Trophoblast cell (in vitro differentiated cells and primary cell): ENCODE measurements at regions not wholly inside any gene's neighbourhood (a gene's known extent, or its start where the extent isn't known, plus 50 kb on each side); places are given as distances from the start of the nearest gene placed in this dataset.

Experiments
- DNase-seq, 2 donors: peaks; one replicate each; pipeline ENCODE4 v3.0.0-alpha.2; 2016
- H2AFZ ChIP-seq: 2 replicates; pipeline ENCODE4 v1.6.1; 2013; ENCODE audit warnings: low read length, moderate library complexity, mild to moderate bottlenecking; ENCODE audit not compliant: insufficient read depth, poor library complexity
- H2AK5ac ChIP-seq: 2 replicates; pipeline ENCODE4 v1.6.1; 2013; ENCODE audit warnings: mild to moderate bottlenecking, low read length
- H2BK120ac ChIP-seq: 2 replicates; pipeline ENCODE4 v1.6.1; 2013; ENCODE audit warnings: low read length, mild to moderate bottlenecking, moderate library complexity; ENCODE audit not compliant: insufficient read depth, poor library complexity
- H2BK12ac ChIP-seq: 2 replicates; pipeline ENCODE4 v1.6.1; 2013; ENCODE audit warnings: mild to moderate bottlenecking, low read length, moderate library complexity
- H2BK5ac ChIP-seq: 2 replicates; pipeline ENCODE4 v1.6.1; 2013; ENCODE audit warnings: low read length, low read depth, moderate library complexity, mild to moderate bottlenecking; ENCODE audit not compliant: poor library complexity
- H3K14ac ChIP-seq: 2 replicates; pipeline ENCODE4 v1.6.1; 2013; ENCODE audit warnings: mild to moderate bottlenecking, low read length
- H3K18ac ChIP-seq: 2 replicates; pipeline ENCODE4 v1.6.1; 2013; ENCODE audit warnings: mild to moderate bottlenecking, low read length
- H3K23ac ChIP-seq: 2 replicates; pipeline ENCODE4 v1.6.1; 2013; ENCODE audit warnings: low read length
- H3K27ac ChIP-seq: 2 replicates; pipeline ENCODE4 v1.5.1; 2013; ENCODE audit warnings: low read depth, mild to moderate bottlenecking, inconsistent platforms, low read length, moderate library complexity
- H3K27me3 ChIP-seq: 2 replicates; pipeline ENCODE4 v1.6.1; 2013; ENCODE audit warnings: inconsistent platforms, mild to moderate bottlenecking, low read length, moderate library complexity; ENCODE audit not compliant: insufficient read depth
- H3K36me3 ChIP-seq, 2 experiments: 1 replicate in 1 of 2; 2 replicates in 1 of 2; pipeline ENCODE4 v1.6.1; 2013; ENCODE audit warnings: low read length in 2 of 2, mild to moderate bottlenecking in 2 of 2, moderate library complexity in 1 of 2; ENCODE audit not compliant: insufficient read depth in 2 of 2, control insufficient read depth in 1 of 2
- H3K4ac ChIP-seq: 2 replicates; pipeline ENCODE4 v1.6.1; 2013; ENCODE audit warnings: low read depth, mild to moderate bottlenecking, low read length, moderate library complexity
- H3K4me1 ChIP-seq, 2 experiments: 1 replicate in 1 of 2; 2 replicates in 1 of 2; pipeline ENCODE4 v1.6.1; 2013; ENCODE audit warnings: low read length in 2 of 2, mild to moderate bottlenecking in 2 of 2, moderate library complexity in 1 of 2; ENCODE audit not compliant: insufficient read depth in 2 of 2, control insufficient read depth in 1 of 2
- H3K4me2 ChIP-seq: 2 replicates; pipeline ENCODE4 v1.6.1; 2013; ENCODE audit warnings: inconsistent platforms, mild to moderate bottlenecking, low read length, moderate library complexity
- H3K4me3 ChIP-seq: 2 replicates; pipeline ENCODE4 v1.5.1; 2013; ENCODE audit warnings: mild to moderate bottlenecking, low read depth, low read length, inconsistent platforms
- H3K79me1 ChIP-seq: one replicate; pipeline ENCODE4 v1.6.1; 2013; ENCODE audit warnings: low read length
- H3K79me2 ChIP-seq: 2 replicates; pipeline ENCODE4 v1.6.1; 2013; ENCODE audit warnings: low read length, mild to moderate bottlenecking; ENCODE audit not compliant: control insufficient read depth, insufficient read depth, poor library complexity
- H3K9ac ChIP-seq: 2 replicates; pipeline ENCODE4 v1.6.1; 2013; ENCODE audit warnings: mild to moderate bottlenecking, low read length
- H3K9me3 ChIP-seq: 2 replicates; pipeline ENCODE4 v1.6.1; 2013; ENCODE audit warnings: low read depth, mild to moderate bottlenecking, control low read depth, inconsistent platforms, low read length; ENCODE audit not compliant: insufficient read depth
- H4K12ac ChIP-seq: 2 replicates; pipeline ENCODE4 v1.6.1; 2013; ENCODE audit warnings: low read depth, mild to moderate bottlenecking, low read length, moderate library complexity
- H4K8ac ChIP-seq: 2 replicates; pipeline ENCODE4 v1.6.1; 2013; ENCODE audit warnings: low read depth, mild to moderate bottlenecking, low read length, moderate library complexity
- H4K91ac ChIP-seq: one replicate; pipeline ENCODE4 v1.6.1; 2013; ENCODE audit warnings: low read depth, mild to moderate bottlenecking, low read length, moderate library complexity
- WGBS: extraction: QIAGEN DNeasy Blood & Tissue Kit; methylation state at CpG from one replicate; pipeline ENCODE4 v1.1.7; 2013; ENCODE audit warnings: missing lambda C conversion rate; ENCODE audit not compliant: insufficient read length, insufficient coverage; ENCODE audit errors: extremely low coverage; 5-methylcytosine and 5-hydroxymethylcytosine counted together

GRCh38 chr2:176766005-176766404 lies 446.6 kb upstream of the HNRNPA3 start:
- no peak overlapping the region for H2AK5ac ChIP-seq
- no peaks in the 10 kb centered on the region for H3K36me3 ChIP-seq
- H2BK120ac ChIP-seq, result no peak overlapping the region
- H3K79me1 ChIP-seq, result no peaks in the 10 kb centered on the region
- no peak overlapping the region for H3K4me2 ChIP-seq
- H3K27ac ChIP-seq, result no peak overlapping the region
- no peak overlapping the region for H3K23ac ChIP-seq
- no peaks in the 10 kb centered on the region for H3K79me2 ChIP-seq
- H3K9ac ChIP-seq, result no peak overlapping the region
- H4K12ac ChIP-seq, result no peak overlapping the region
- no peak overlapping the region for H3K14ac ChIP-seq
- no peak overlapping the region for H3K18ac ChIP-seq
- no peak overlapping the region for H4K8ac ChIP-seq
- H4K91ac ChIP-seq, result no peak overlapping the region
- H2BK12ac ChIP-seq, result no peak overlapping the region
- no peaks in the 10 kb centered on the region for H3K4me1 ChIP-seq
- no peak overlapping the region for H3K4ac ChIP-seq
- WGBS, result no CpG with 5 or more reads among the region's 9 CpGs
- no peak overlapping the region for H3K4me3 ChIP-seq
- no peak overlapping the region for H2AFZ ChIP-seq
- no peak overlapping the region for H2BK5ac ChIP-seq
- DNase-seq, result no peak
- peaks cover 3% of the 10 kb centered on the region for H3K9me3 ChIP-seq
- no peaks in the 10 kb centered on the region for H3K27me3 ChIP-seq

DNA sequence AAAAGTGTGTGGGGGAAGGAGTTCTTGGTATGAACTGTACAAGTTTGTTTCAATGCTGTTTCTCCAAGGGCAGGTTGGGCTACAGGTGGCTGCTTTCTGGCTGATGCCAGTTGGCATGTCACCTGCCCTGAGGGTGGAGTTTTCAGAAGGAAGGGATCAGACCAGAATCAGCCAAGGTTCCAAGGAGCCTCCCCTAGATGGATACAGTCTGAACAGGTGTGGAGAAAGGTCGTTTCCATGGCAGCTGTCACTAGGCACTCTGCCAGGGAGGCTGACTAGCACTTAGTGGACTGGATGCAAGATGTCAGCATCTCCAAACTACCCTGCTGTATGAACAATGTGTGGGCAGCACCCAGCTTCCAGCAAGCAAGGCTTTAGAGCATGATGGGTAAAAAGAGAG lies 444.4 kb upstream of the HNRNPA3 start:
- H4K8ac ChIP-seq, result no peak overlapping the region
- H3K18ac ChIP-seq, result no peak overlapping the region
- no peak overlapping the region for H2BK12ac ChIP-seq
- no peak overlapping the region for H3K27ac ChIP-seq
- H4K12ac ChIP-seq, result no peak overlapping the region
- H3K79me2 ChIP-seq, result no peaks in the 10 kb centered on the region
- H2AFZ ChIP-seq, result no peak overlapping the region
- H3K23ac ChIP-seq, result no peak overlapping the region
- H3K4me3 ChIP-seq, result no peak overlapping the region
- H3K9me3 ChIP-seq, result peaks cover 7% of the 10 kb centered on the region
- H3K27me3 ChIP-seq, result no peaks in the 10 kb centered on the region
- H3K79me1 ChIP-seq, result no peaks in the 10 kb centered on the region
- no peak overlapping the region for H2BK120ac ChIP-seq
- DNase-seq, result no peak
- H2BK5ac ChIP-seq, result no peak overlapping the region
- H3K14ac ChIP-seq, result no peak overlapping the region
- H4K91ac ChIP-seq, result no peak overlapping the region
- H3K9ac ChIP-seq, result no peak overlapping the region
- H2AK5ac ChIP-seq, result no peak overlapping the region
- H3K4me1 ChIP-seq, result no peaks in the 10 kb centered on the region
- no peak overlapping the region for H3K4ac ChIP-seq
- WGBS, result no CpG with 5 or more reads among the region's 1 CpG
- H3K36me3 ChIP-seq, result no peaks in the 10 kb centered on the region
- H3K4me2 ChIP-seq, result no peak overlapping the region

DNA sequence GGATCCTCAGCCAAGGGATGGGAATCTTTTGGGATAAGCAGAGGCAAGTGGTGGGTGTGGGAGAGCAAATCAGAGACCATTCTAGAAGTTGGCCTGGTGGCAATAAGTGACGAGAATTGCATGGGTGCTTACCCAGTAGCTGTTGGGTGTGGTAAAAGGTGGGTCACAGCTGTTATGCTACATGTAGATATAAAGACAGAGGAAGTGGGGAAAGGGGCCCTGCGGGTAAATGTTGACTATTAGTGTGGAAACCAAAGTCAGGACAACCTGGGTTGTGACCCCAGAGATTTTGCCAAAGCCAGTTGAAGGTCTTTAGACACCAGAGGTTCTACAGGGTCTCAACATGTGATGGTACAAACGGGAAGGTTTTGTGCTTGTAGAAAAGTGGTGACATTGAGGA lies 443.6 kb upstream of the HNRNPA3 start:
- WGBS, result no CpG with 5 or more reads among the region's 3 CpGs
- Histone ChIP-seq H3K9ac (no peak overlapping the region), H3K79me2 (no peaks in the 10 kb centered on the region), H4K12ac (no peak overlapping the region), H3K4me1 (no peaks in the 10 kb centered on the region), H3K23ac (no peak overlapping the region), H3K9me3 (peaks cover 9% of the 10 kb centered on the region), H3K4me3 (no peak overlapping the region), H2AK5ac (no peak overlapping the region), H4K8ac (no peak overlapping the region), H3K79me1 (no peaks in the 10 kb centered on the region), H3K27me3 (no peaks in the 10 kb centered on the region), H3K27ac (no peak overlapping the region), H4K91ac (no peak overlapping the region), H3K4ac (no peak overlapping the region), H3K18ac (no peak overlapping the region), H2BK12ac (no peak overlapping the region), H2BK5ac (no peak overlapping the region), H2BK120ac (no peak overlapping the region), H3K4me2 (no peak overlapping the region), H3K14ac (no peak overlapping the region), H3K36me3 (no peaks in the 10 kb centered on the region), H2AFZ (no peak overlapping the region)
- DNase-seq, result no peak

GRCh38 chr2:176769499-176770370 lies 442.9 kb upstream of the HNRNPA3 start:
- WGBS, result no CpG with 5 or more reads among the region's 6 CpGs
- H3K79me1 ChIP-seq, result no peaks in the 10 kb centered on the region

More at GRCh38 chr2:176769499-176770370, 442.9 kb upstream of the HNRNPA3 start:
- no peak overlapping the region for H3K4me3 ChIP-seq
- DNase-seq, result no peak
- no peak overlapping the region for H3K18ac ChIP-seq
- H3K4me1 ChIP-seq, result no peaks in the 10 kb centered on the region
- H2BK5ac ChIP-seq, result no peak overlapping the region
- H3K4ac ChIP-seq, result no peak overlapping the region
- H3K4me2 ChIP-seq, result no peak overlapping the region
- H3K14ac ChIP-seq, result no peak overlapping the region
- no peak overlapping the region for H2AFZ ChIP-seq
- no peak overlapping the region for H3K9ac ChIP-seq
- H3K23ac ChIP-seq, result no peak overlapping the region
- H2BK12ac ChIP-seq, result no peak overlapping the region
- H2AK5ac ChIP-seq, result no peak overlapping the region
- H4K12ac ChIP-seq, result no peak overlapping the region
- H3K79me2 ChIP-seq, result no peaks in the 10 kb centered on the region
- no peak overlapping the region for H3K27ac ChIP-seq
- no peak overlapping the region for H4K91ac ChIP-seq
- no peaks in the 10 kb centered on the region for H3K27me3 ChIP-seq
- no peak overlapping the region for H4K8ac ChIP-seq
- H3K9me3 ChIP-seq, result peaks cover 9% of the 10 kb centered on the region
- no peaks in the 10 kb centered on the region for H3K36me3 ChIP-seq
- no peak overlapping the region for H2BK120ac ChIP-seq
